Activated CD4-positive, alpha-beta T cell treated with anti-CD3 and anti-CD28 coated beads, Interleukin-2, amount 10 ng/mL, durations not matched to agents 7 days and 5 days (primary cell): ENCODE measurements at regions not wholly inside any gene's neighbourhood (a gene's known extent, or its start where the extent isn't known, plus 50 kb on each side); places are given as distances from the start of the nearest gene placed in this dataset.

Experiments used
- CTCF ChIA-PET: fragments of 350-600 bp; sonication (Branson Sonifier 250); formaldehyde crosslinking; loops from one replicate; lab custom pipeline; 2021; ENCODE audit warnings: antibody characterized with exemption; lab: Charles Lee
- POLR2A ChIA-PET: fragments of 350-600 bp; sonication (Branson Sonifier 250); formaldehyde crosslinking; loops from one replicate; lab custom pipeline; 2021; ENCODE audit warnings: antibody characterized with exemption; lab: Charles Lee
- DNase-seq: peaks from one replicate; pipeline ENCODE4 v3.0.0-alpha.2; 2020
- H3K27ac Mint-ChIP-seq: one replicate; pipeline ENCODE4 v1.8.0; 2021; ENCODE audit warnings: mild to moderate bottlenecking, moderate library complexity, mixed read lengths
- H3K27me3 Mint-ChIP-seq: one replicate; pipeline ENCODE4 v1.8.0; 2021; ENCODE audit warnings: mixed read lengths
- H3K36me3 Mint-ChIP-seq: one replicate; pipeline ENCODE4 v1.8.0; 2021; ENCODE audit warnings: low read depth, mixed read lengths
- H3K4me1 Mint-ChIP-seq: one replicate; pipeline ENCODE4 v1.8.0; 2021; ENCODE audit warnings: mixed read lengths
- H3K4me3 Mint-ChIP-seq: one replicate; pipeline ENCODE4 v1.8.0; 2021; ENCODE audit warnings: mild to moderate bottlenecking, moderate library complexity, mixed read lengths
- H3K9me3 Mint-ChIP-seq: one replicate; pipeline ENCODE4 v1.8.0; 2021; ENCODE audit warnings: mixed read lengths

DNA sequence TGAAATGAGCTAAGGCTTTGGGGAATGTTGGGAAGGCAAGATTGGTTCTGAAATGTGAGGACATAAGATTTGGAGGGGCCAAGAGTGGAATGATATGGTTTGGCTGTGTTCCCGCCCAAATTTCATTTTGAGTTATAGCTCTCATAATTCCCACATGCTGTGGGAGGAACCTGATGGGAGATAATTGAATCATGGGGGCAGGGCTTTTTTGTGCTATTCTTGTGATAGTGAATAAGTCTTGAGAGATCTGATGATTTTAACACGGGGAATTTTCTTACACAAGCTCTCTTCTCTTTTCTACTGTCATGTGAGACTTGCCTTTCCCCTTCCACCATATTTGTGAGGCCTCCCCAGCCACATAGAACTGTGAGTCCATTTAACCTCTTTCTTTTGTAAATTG lies 157.6 kb upstream of the C1QTNF7 start:
- no peaks in the 10 kb centered on the region for H3K4me1 Mint-ChIP-seq
- POLR2A ChIA-PET: no interaction called here
- H3K36me3 Mint-ChIP-seq: no peaks in the 10 kb centered on the region
- no peak overlapping the region for H3K4me3 Mint-ChIP-seq
- H3K27me3 Mint-ChIP-seq: no peaks in the 10 kb centered on the region
- DNase-seq: no peak
- CTCF ChIA-PET: no interaction called here
- H3K9me3 Mint-ChIP-seq: peaks cover 13% of the 10 kb centered on the region
- H3K27ac Mint-ChIP-seq: no peak overlapping the region

DNA sequence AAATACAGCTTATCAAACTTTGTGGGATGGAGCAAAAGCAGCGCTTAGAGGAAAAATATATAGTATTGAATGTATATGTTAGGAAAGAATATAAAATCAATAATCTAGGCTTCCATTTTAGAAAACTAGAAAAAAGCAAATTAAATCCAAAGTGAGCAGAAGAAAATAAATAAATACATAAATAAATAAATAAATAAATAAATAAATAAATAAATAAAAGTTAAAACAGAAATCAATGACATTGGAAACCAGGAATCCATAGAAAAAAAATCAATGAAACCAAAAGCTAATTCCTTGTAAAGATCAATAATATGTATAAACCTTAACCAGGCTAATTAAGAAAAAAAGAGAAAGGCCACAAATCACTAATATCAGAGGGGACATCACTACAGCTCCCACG lies 141.8 kb upstream of the C1QTNF7 start:
- ChIA-PET CTCF (no interaction called here), POLR2A (no interaction called here)
- Mint-ChIP-seq H3K27me3 (no peaks in the 10 kb centered on the region), H3K4me1 (no peaks in the 10 kb centered on the region), H3K36me3 (no peaks in the 10 kb centered on the region), H3K27ac (no peak overlapping the region), H3K4me3 (no peak overlapping the region), H3K9me3 (no peaks in the 10 kb centered on the region)
- DNase-seq: no peak

DNA sequence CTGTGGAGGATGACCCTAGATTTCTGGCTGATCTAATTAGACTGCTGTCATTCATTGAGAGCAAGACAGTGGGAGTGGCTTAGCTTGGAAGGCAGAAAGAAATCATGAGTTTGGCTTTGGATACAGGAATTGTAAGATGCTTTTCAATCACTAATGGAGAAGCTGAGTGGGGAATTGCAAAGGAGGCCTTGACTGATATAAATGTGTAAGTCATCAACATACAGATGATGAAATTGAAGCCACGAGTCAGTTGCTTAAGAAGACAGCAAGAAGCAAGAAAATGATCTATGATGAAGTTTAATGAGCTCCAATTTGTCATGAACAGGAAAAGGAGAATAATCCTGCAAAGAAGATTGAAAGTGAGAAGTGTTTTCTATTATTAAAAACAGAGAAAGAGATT lies 136.7 kb upstream of the C1QTNF7 start:
- Mint-ChIP-seq H3K27me3 (no peaks in the 10 kb centered on the region), H3K36me3 (no peaks in the 10 kb centered on the region), H3K9me3 (no peaks in the 10 kb centered on the region), H3K4me1 (no peaks in the 10 kb centered on the region), H3K27ac (no peak overlapping the region), H3K4me3 (no peak overlapping the region)
- CTCF ChIA-PET: interaction anchor here (0.6 kb wide), 1 partner anchor 1148 kb away, joined by 5 read pairs; no protein-coding TSS in a partner anchor
- DNase-seq: no peak
- POLR2A ChIA-PET: no interaction called here

DNA sequence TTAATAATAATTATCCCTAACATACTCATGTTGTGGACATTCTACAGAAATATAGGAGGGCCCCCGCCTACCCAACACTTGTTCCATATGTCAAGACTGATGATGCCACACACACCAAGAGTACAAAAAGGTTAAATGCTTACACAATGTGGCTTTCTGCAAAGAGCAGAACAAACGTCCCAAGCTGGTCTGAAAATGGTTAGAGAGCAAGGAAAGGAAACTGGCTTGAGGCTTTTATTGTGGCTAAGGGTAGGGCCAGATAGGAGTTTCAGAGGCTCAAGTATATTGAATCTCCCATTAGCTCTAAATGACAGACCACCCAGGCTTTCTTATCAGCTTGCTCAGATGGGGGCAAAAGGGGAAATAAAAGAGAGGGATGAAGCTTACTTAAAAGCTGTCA lies 134.1 kb upstream of the C1QTNF7 start:
- H3K4me3 Mint-ChIP-seq: no peak overlapping the region
- no peak for DNase-seq
- ChIA-PET CTCF (no interaction called here), POLR2A (no interaction called here)
- no peak overlapping the region for H3K27ac Mint-ChIP-seq
- no peaks in the 10 kb centered on the region for H3K4me1 Mint-ChIP-seq
- no peaks in the 10 kb centered on the region for H3K27me3 Mint-ChIP-seq
- no peaks in the 10 kb centered on the region for H3K9me3 Mint-ChIP-seq
- no peaks in the 10 kb centered on the region for H3K36me3 Mint-ChIP-seq

DNA sequence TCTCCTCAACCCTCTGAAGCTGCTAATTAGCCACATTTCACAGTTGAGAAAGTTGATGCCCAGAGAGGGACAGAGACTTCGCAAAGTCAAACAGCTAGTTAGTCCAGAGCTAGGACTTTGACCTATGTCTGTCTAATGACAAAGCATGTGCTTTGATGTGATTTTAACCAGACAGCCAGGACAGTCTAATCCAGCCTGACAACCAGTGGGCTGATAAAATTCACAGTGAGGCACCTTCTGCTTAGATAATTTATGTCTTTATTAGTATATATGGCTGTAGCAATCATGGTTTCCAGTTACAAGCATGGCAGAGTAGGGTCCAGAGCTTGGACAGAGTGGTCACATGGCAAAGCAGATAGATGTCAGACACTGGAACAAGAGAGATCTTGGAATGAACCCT lies 133.6 kb upstream of the C1QTNF7 start:
- ChIA-PET POLR2A (no interaction called here), CTCF (no interaction called here)
- no peaks in the 10 kb centered on the region for H3K4me1 Mint-ChIP-seq
- no peak for DNase-seq
- H3K4me3 Mint-ChIP-seq: no peak overlapping the region
- no peak overlapping the region for H3K27ac Mint-ChIP-seq
- H3K27me3 Mint-ChIP-seq: no peaks in the 10 kb centered on the region
- H3K36me3 Mint-ChIP-seq: no peaks in the 10 kb centered on the region
- no peaks in the 10 kb centered on the region for H3K9me3 Mint-ChIP-seq

DNA sequence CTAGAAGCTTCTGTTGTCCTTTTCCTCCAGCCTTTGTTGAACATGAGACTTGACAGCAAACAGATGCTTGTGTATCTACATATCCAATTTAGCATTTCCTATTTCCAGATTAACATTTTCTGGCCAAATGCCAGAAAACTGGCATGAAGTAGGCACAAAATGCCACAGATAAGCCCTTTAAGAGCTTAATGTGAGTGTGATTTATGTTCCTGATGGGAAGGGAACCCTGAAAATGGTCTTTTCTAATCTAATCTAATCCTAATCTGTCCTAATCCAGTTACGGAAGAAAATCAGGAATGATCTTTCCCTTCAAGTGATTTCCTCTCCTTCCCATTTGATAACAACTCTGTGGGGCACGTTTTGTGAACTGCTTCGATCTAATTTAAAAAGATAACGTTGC lies 133.0 kb upstream of the C1QTNF7 start:
- H3K36me3 Mint-ChIP-seq: no peaks in the 10 kb centered on the region
- no peaks in the 10 kb centered on the region for H3K9me3 Mint-ChIP-seq
- no peak overlapping the region for H3K4me3 Mint-ChIP-seq
- no peak overlapping the region for H3K27ac Mint-ChIP-seq
- no peaks in the 10 kb centered on the region for H3K4me1 Mint-ChIP-seq
- DNase-seq: no peak
- no peaks in the 10 kb centered on the region for H3K27me3 Mint-ChIP-seq
- ChIA-PET CTCF (no interaction called here), POLR2A (no interaction called here)

DNA sequence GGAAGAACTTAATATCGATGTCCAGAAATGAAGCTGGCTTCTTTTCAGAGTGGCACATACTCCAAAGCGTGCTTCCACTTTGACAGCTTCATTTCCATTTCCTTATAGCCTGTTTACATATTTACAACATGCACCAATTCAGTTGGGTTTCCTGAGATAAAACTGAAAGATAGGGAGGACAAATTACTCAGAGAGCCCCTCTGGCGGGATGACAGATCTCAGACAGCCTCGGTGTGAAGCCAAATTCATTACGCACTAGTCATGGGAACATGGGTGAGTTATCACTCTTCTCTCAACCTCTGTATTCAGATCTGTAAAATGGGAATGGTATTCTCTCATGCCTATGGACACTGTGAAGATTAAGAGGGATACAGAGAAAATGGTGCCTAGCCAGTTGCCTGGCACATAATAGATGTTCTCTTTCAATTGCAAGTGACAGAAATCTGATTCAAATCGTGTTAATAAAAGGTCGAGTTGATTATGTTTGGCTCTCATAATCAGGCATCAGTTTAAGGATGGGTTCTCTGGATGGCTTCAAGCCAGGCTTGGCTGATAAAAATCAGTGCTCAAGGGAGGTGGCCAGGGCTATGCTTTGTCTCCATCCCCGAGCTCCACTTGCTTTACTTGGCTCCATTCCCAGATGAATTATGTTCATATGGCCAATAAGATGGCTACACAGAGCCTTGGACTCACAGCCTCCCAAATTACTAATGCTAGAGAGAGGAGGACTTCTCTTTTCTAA lies 132.2 kb upstream of the C1QTNF7 start:
- no peaks in the 10 kb centered on the region for H3K4me1 Mint-ChIP-seq
- no peak for DNase-seq
- CTCF ChIA-PET: no interaction called here
- H3K9me3 Mint-ChIP-seq: no peaks in the 10 kb centered on the region
- no peak overlapping the region for H3K4me3 Mint-ChIP-seq
- H3K27me3 Mint-ChIP-seq: no peaks in the 10 kb centered on the region
- no peak overlapping the region for H3K27ac Mint-ChIP-seq
- no peaks in the 10 kb centered on the region for H3K36me3 Mint-ChIP-seq
- POLR2A ChIA-PET: no interaction called here

DNA sequence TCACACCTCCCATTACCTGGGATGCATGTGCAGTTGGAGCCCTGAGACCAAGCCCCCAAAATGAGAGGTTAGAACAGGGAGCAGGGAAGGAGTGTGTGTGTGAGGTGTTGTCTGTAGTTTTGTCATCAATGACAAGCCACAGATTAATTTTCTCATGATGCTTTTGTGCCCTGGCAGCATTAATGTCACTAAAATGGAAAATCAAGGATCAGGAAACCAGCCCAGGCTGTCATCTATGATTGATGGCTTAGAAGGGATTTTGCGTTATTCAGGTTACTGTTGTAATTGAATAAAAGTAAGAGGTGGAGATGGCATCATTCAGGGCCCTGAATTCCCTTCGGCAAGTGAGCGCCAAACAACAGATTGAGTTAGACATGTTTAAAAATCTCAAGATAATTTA lies 130.5 kb upstream of the C1QTNF7 start:
- Mint-ChIP-seq H3K4me1 (no peaks in the 10 kb centered on the region), H3K9me3 (no peaks in the 10 kb centered on the region), H3K4me3 (no peak overlapping the region), H3K27ac (no peak overlapping the region), H3K27me3 (no peaks in the 10 kb centered on the region), H3K36me3 (no peaks in the 10 kb centered on the region)
- CTCF ChIA-PET: no interaction called here
- no peak for DNase-seq
- POLR2A ChIA-PET: no interaction called here

DNA sequence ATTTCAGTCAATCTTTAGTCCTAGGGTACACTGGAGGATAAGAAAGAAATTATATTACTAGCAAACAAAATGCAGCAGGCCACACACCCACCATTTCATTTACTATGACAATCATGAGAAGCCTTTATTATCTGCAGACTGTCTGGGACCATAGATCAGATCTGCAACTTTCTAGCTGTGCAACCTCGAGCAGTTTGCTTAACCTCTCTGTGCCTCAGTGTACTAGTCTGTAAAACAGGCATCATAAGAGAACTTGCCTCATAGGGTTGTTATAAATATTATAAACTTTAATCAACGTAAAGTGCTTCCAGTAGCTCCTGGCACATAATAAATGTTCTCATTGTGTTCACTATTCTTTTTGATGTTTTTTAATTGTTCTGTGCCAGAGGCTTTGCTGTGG lies 128.2 kb upstream of the C1QTNF7 start:
- ChIA-PET CTCF (no interaction called here), POLR2A (no interaction called here)
- no peak overlapping the region for H3K27ac Mint-ChIP-seq
- no peak overlapping the region for H3K4me3 Mint-ChIP-seq
- no peaks in the 10 kb centered on the region for H3K4me1 Mint-ChIP-seq
- H3K27me3 Mint-ChIP-seq: no peaks in the 10 kb centered on the region
- H3K9me3 Mint-ChIP-seq: no peaks in the 10 kb centered on the region
- no peaks in the 10 kb centered on the region for H3K36me3 Mint-ChIP-seq
- no peak for DNase-seq

DNA sequence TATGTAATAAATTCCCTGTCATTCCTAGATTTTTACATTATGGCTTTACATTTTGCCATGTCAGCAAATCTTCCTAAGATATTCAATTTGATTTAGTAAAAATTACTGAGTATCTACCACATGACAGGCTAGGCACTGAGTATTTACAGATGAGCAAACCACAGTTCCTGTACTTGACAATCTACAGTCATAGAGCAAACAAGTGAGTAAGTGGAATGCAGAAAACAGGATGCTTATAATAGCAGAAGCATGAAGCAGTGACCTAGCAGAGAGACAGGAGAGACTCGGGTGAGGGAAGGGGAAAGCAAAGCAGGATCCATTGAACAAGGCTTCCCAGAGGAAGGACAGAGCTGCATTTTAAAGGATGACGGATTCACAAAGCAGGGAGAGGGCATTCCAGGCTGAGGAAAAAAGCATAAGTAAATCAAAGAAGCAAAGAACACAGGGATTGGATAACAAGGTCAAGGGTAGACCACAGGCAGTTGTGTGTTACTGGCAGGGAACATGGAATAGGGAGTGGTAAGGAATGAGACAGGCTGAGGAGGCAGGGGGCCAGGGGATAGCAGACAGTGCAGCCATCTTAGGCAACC lies 124.7 kb upstream of the C1QTNF7 start:
- Mint-ChIP-seq H3K4me1 (no peaks in the 10 kb centered on the region), H3K27ac (no peak overlapping the region), H3K4me3 (no peak overlapping the region), H3K27me3 (no peaks in the 10 kb centered on the region), H3K9me3 (peaks cover 2% of the 10 kb centered on the region), H3K36me3 (no peaks in the 10 kb centered on the region)
- ChIA-PET POLR2A (no interaction called here), CTCF (no interaction called here)
- no peak for DNase-seq

DNA sequence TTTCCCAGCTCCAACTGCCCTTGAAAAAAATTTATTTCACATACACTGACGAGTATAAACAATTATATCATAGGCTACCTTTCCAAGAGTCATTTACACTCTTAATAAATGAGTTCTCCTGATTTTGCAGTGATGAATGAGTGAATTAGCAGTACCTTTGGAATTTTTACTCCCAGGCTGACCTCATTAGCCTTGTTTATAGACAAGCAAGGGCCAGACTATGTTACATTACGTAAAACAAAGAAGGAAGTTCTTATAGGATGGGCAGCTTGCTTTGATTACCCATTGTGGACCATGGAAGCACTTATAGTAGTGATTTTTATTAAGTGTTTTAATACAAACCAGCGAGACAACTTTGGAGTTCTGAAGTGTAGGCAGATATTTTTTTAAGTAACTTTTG lies 112.9 kb upstream of the C1QTNF7 start:
- Mint-ChIP-seq H3K27me3 (peaks cover 4% of the 10 kb centered on the region), H3K36me3 (no peaks in the 10 kb centered on the region), H3K27ac (no peak overlapping the region), H3K9me3 (peaks cover 2% of the 10 kb centered on the region), H3K4me3 (no peak overlapping the region), H3K4me1 (no peaks in the 10 kb centered on the region)
- CTCF ChIA-PET: interaction anchor here (1.4 kb wide), 1 partner anchor 29 kb away, joined by 3 read pairs; no protein-coding TSS in a partner anchor
- POLR2A ChIA-PET: no interaction called here
- DNase-seq: no peak

DNA sequence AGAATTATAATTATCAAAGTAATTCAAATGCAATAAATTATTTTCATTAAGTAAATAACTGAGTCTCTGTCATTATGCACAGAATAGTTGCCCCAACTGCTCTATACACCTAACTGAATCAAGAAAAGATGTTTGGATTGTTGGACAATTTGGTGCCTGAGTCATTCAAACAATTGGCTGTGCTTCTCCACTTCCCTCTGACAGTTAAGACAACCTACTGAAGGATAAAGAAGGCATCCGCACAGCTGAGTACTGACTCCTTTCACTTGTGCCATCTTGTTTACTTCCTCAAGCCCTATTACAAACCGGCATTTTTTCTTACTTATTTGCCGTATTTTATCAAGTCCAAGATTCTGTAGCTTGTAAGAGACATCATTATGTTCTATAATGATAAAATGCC lies 110.6 kb upstream of the C1QTNF7 start:
- Mint-ChIP-seq H3K9me3 (no peaks in the 10 kb centered on the region), H3K27ac (no peak overlapping the region), H3K4me1 (no peaks in the 10 kb centered on the region), H3K4me3 (no peak overlapping the region), H3K27me3 (peaks cover 6% of the 10 kb centered on the region), H3K36me3 (no peaks in the 10 kb centered on the region)
- CTCF ChIA-PET: no interaction called here
- no peak for DNase-seq
- POLR2A ChIA-PET: no interaction called here

DNA sequence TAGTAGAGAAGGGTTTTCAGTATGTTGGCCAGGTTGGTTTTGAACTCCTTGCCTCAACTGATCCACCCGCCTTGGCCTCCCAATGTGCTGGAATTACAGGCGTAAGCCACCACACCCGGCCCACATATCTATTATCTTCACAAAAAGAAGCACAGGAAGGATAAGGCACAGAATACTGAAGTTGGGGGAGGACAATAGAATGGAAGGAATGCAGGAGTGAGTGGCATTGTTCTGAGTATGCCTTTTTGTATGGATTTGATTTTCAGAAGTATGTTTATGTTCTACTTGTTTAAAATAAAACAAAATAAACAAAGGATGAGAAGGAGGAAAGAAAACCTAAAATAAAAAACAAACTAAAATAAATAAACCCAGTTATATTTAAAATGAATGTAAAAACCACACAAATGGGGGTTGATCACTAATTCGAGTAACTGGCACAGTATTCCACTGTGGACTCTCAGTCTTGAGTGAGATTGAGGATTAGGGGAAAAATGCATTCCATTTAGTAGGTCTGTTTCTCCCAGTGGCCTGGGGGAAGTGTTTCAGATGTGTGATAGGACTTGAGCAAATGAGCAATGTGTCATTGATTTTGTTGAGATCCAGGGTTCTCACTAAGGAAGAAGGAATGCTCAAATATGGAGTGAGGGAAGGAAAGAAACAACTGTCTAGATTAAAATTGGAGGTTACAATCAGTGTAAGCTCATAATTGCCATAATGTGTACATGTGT lies 109.0 kb upstream of the C1QTNF7 start:
- POLR2A ChIA-PET: no interaction called here
- no peak overlapping the region for H3K27ac Mint-ChIP-seq

More for the DNA sequence above, 109.0 kb upstream of the C1QTNF7 start:
- no peaks in the 10 kb centered on the region for H3K4me1 Mint-ChIP-seq
- peaks cover 6% of the 10 kb centered on the region for H3K27me3 Mint-ChIP-seq
- no peak for DNase-seq
- H3K36me3 Mint-ChIP-seq: no peaks in the 10 kb centered on the region
- no peak overlapping the region for H3K4me3 Mint-ChIP-seq
- CTCF ChIA-PET: no interaction called here
- no peaks in the 10 kb centered on the region for H3K9me3 Mint-ChIP-seq
